Neural cell (in vitro differentiated cells): ENCODE measurements at regions not wholly inside any gene's neighbourhood (a gene's known extent, or its start where the extent isn't known, plus 50 kb on each side); places are given as distances from the start of the nearest gene placed in this dataset.

ENCODE experiments used
- CTCF ChIP-seq: fragments of 450-650 bp; IDR thresholded peaks from 2 replicates; pipeline ENCODE4 v1.5.1; 2014; ENCODE audit warnings: antibody characterized with exemption, mild to moderate bottlenecking, moderate library complexity; ENCODE audit not compliant: poor library complexity, severe bottlenecking
- EP300 ChIP-seq: fragments of 450-650 bp; conservative IDR thresholded peaks from 2 replicates; pipeline ENCODE4 v1.6.1; 2014; ENCODE audit warnings: antibody characterized with exemption, mild to moderate bottlenecking, moderate library complexity; ENCODE audit not compliant: poor library complexity, severe bottlenecking
- EZH2 ChIP-seq: fragments of 200-600, 300-800 bp; shearing (Covaris generic), sonication (generic); IDR thresholded peaks from 2 replicates; pipeline ENCODE4 v1.6.1; 2014; ENCODE audit warnings: antibody characterized with exemption, low read length, borderline replicate concordance, mild to moderate bottlenecking; ENCODE audit not compliant: insufficient read depth, poor library complexity, severe bottlenecking
- MXI1 ChIP-seq: fragments of 450-650 bp; conservative IDR thresholded peaks from 2 replicates; pipeline ENCODE4 v1.6.1; 2014; ENCODE audit warnings: antibody characterized with exemption, mild to moderate bottlenecking; ENCODE audit not compliant: poor library complexity, severe bottlenecking
- POLR2AphosphoS5 ChIP-seq: IDR thresholded peaks from 2 replicates; pipeline ENCODE4 v1.6.1; 2012
- RAD21 ChIP-seq: fragments of 450-650 bp; conservative IDR thresholded peaks from 2 replicates; pipeline ENCODE4 v1.6.1; 2014; ENCODE audit warnings: antibody characterized with exemption, mild to moderate bottlenecking, moderate library complexity
- SMC3 ChIP-seq: fragments of 450-650 bp; conservative IDR thresholded peaks from 2 replicates; pipeline ENCODE4 v1.6.1; 2014; ENCODE audit warnings: antibody characterized with exemption, mild to moderate bottlenecking, moderate library complexity; ENCODE audit not compliant: poor library complexity
- TAF1 ChIP-seq: IDR thresholded peaks from 2 replicates; pipeline ENCODE4 v1.6.1; 2012; ENCODE audit warnings: low read depth
- TF ChIP-seq, protein P1 (sequence below): IDR thresholded peaks from 2 replicates; pipeline ENCODE4 v1.6.1; 2012; ENCODE audit warnings: borderline replicate concordance

GRCh38 chr21:16407403-16408240 is 677.8 kb downstream of the USP25 start:
- TF ChIP-seq EZH2 (no peak), SMC3 (no peak), CTCF (no peak), TAF1 (no peak), POLR2AphosphoS5 (no peak), RAD21 (no peak), EP300 (no peak), MXI1 (no peak)
- TF ChIP-seq, protein P1, sequence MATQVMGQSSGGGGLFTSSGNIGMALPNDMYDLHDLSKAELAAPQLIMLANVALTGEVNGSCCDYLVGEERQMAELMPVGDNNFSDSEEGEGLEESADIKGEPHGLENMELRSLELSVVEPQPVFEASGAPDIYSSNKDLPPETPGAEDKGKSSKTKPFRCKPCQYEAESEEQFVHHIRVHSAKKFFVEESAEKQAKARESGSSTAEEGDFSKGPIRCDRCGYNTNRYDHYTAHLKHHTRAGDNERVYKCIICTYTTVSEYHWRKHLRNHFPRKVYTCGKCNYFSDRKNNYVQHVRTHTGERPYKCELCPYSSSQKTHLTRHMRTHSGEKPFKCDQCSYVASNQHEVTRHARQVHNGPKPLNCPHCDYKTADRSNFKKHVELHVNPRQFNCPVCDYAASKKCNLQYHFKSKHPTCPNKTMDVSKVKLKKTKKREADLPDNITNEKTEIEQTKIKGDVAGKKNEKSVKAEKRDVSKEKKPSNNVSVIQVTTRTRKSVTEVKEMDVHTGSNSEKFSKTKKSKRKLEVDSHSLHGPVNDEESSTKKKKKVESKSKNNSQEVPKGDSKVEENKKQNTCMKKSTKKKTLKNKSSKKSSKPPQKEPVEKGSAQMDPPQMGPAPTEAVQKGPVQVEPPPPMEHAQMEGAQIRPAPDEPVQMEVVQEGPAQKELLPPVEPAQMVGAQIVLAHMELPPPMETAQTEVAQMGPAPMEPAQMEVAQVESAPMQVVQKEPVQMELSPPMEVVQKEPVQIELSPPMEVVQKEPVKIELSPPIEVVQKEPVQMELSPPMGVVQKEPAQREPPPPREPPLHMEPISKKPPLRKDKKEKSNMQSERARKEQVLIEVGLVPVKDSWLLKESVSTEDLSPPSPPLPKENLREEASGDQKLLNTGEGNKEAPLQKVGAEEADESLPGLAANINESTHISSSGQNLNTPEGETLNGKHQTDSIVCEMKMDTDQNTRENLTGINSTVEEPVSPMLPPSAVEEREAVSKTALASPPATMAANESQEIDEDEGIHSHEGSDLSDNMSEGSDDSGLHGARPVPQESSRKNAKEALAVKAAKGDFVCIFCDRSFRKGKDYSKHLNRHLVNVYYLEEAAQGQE, result no peak
